ENCODE measurements at regions not wholly inside any gene's neighbourhood (a gene's known extent, or its start where the extent isn't known, plus 50 kb on each side); places are given as distances from the start of the nearest gene placed in this dataset.
A peak's percentile ranks its signal among the peaks of the same experiment; 100 is the strongest.
"Not testable (repeated sequence)": the region's sequence is repeated elsewhere in the genome, so short reads cannot be mapped to it uniquely, and the experiment has no call there.

- DNase-seq = no peak
These were observed 111.9 kb upstream of the MAP2 start for GRCh38 chr2:209311948-209312347.

GRCh38 chr2:209312450-209312849 lies 111.4 kb upstream of the MAP2 start:
- DNase-seq = not testable (repeated sequence)

GRCh38 chr2:209314653-209315052 lies 109.2 kb upstream of the MAP2 start:
- no peak for DNase-seq

- no peak for DNase-seq
These were observed 107.7 kb upstream of the MAP2 start for GRCh38 chr2:209316141-209316540.

GRCh38 chr2:209321076-209321475 lies 102.8 kb upstream of the MAP2 start:
- no peak for DNase-seq

GRCh38 chr2:209321581-209321980 lies 102.3 kb upstream of the MAP2 start:
- DNase-seq = no peak

- DNase-seq = no peak
These were observed 101.8 kb upstream of the MAP2 start for GRCh38 chr2:209322041-209322440.

- no peak for DNase-seq
These were observed 100.8 kb upstream of the MAP2 start for GRCh38 chr2:209322905-209323512.

- no peak for DNase-seq
These were observed 100.1 kb upstream of the MAP2 start for GRCh38 chr2:209323738-209324137.

GRCh38 chr2:209324281-209324680 lies 99.6 kb upstream of the MAP2 start:
- no peak for DNase-seq

GRCh38 chr2:209331291-209331844 lies 92.5 kb upstream of the MAP2 start:
- DNase-seq = no peak

- peak; percentile 6 for DNase-seq
These were observed 89.4 kb upstream of the MAP2 start for GRCh38 chr2:209334188-209335017.

- no peak for DNase-seq
These were observed 83.3 kb upstream of the MAP2 start for GRCh38 chr2:209340522-209340921.

- no peak for DNase-seq
These were observed 79.5 kb upstream of the MAP2 start for GRCh38 chr2:209344349-209344748.

GRCh38 chr2:209348433-209348832 lies 75.4 kb upstream of the MAP2 start:
- DNase-seq = no peak

GRCh38 chr2:209351636-209352035 lies 72.2 kb upstream of the MAP2 start:
- no peak for DNase-seq

- DNase-seq = no peak
These were observed 64.9 kb upstream of the MAP2 start for GRCh38 chr2:209358992-209359391.

GRCh38 chr2:209367075-209367747 lies 56.6 kb upstream of the MAP2 start:
- DNase-seq = no peak

- no peak for DNase-seq
These were observed 55.4 kb upstream of the MAP2 start for GRCh38 chr2:209368406-209368805.

GRCh38 chr2:209368914-209369313 lies 54.9 kb upstream of the MAP2 start:
- no peak for DNase-seq

GRCh38 chr2:209369656-209370055 lies 54.2 kb upstream of the MAP2 start:
- DNase-seq = no peak

- DNase-seq = no peak
These were observed 52.4 kb upstream of the MAP2 start for GRCh38 chr2:209371407-209371806.

All from activated naive CD4-positive, alpha-beta T cell treated with Interleukin-2 at 50 U/mL for 16 hours (primary cell).